Osteoblast (primary cell): ENCODE measurements at regions not wholly inside any gene's neighbourhood (a gene's known extent, or its start where the extent isn't known, plus 50 kb on each side); places are given as distances from the start of the nearest gene placed in this dataset.

Experiments used
- DNase-seq: peaks from one replicate; pipeline ENCODE4 v3.0.0; 2011; ENCODE audit warnings: low spot score, mixed read lengths; ENCODE audit not compliant: insufficient read length; ENCODE audit errors: missing footprints
- H2AFZ ChIP-seq: 2 replicates; pipeline ENCODE4 v1.6.0; 2011; ENCODE audit warnings: mild to moderate bottlenecking, low read length
- H3K27ac ChIP-seq: 2 replicates; pipeline ENCODE4 v1.5.1; 2011; ENCODE audit warnings: mild to moderate bottlenecking, low read depth, low read length, moderate library complexity
- H3K27me3 ChIP-seq: 2 replicates; pipeline ENCODE4 v1.6.0; 2012; ENCODE audit warnings: mild to moderate bottlenecking, control low read depth, inconsistent platforms, low read length, moderate library complexity; ENCODE audit not compliant: insufficient read depth
- H3K36me3 ChIP-seq: 2 replicates; pipeline ENCODE4 v1.5.1; 2011; ENCODE audit warnings: mild to moderate bottlenecking, low read length, control low read depth, moderate library complexity; ENCODE audit not compliant: insufficient read depth
- H3K4me1 ChIP-seq: 2 replicates; pipeline ENCODE4 v1.5.1; 2011; ENCODE audit warnings: mild to moderate bottlenecking, low read length, control low read depth, moderate library complexity; ENCODE audit not compliant: insufficient read depth
- H3K4me2 ChIP-seq: 2 replicates; pipeline ENCODE4 v1.6.0; 2011; ENCODE audit warnings: mild to moderate bottlenecking, low read length; ENCODE audit not compliant: insufficient read depth
- H3K4me3 ChIP-seq: fragments of 200-600 bp; sonication (generic); 3 replicates; pipeline ENCODE4 v1.5.1; 2012; ENCODE audit warnings: mild to moderate bottlenecking, low read length, inconsistent platforms; ENCODE audit not compliant: insufficient read depth
- H3K79me2 ChIP-seq: 2 replicates; pipeline ENCODE4 v1.6.0; 2012; ENCODE audit warnings: mild to moderate bottlenecking, low read length, control low read depth, inconsistent platforms; ENCODE audit not compliant: insufficient read depth
- H3K9me3 ChIP-seq: 2 replicates; pipeline ENCODE4 v1.5.1; 2011; ENCODE audit warnings: low read depth, low read length, control low read depth
- H4K20me1 ChIP-seq: 2 replicates; pipeline ENCODE4 v1.6.0; 2012; ENCODE audit warnings: mild to moderate bottlenecking, low read length, control low read depth; ENCODE audit not compliant: insufficient read depth
- CTCF ChIP-seq: IDR thresholded peaks from 2 replicates; pipeline ENCODE4 v1.5.1; 2011; ENCODE audit warnings: mild to moderate bottlenecking, low read depth, low read length, moderate library complexity; ENCODE audit errors: extremely low read depth

- H2AFZ ChIP-seq = peak overlapping the region; percentile 86
- H3K36me3 ChIP-seq = no peaks in the 10 kb centered on the region
- H3K9me3 ChIP-seq = no peaks in the 10 kb centered on the region
- peaks cover 42% of the 10 kb centered on the region for H3K4me1 ChIP-seq
- no peaks in the 10 kb centered on the region for H3K79me2 ChIP-seq
- peak; percentile 97 for DNase-seq
- H4K20me1 ChIP-seq = no peaks in the 10 kb centered on the region
- H3K4me2 ChIP-seq = peak overlapping the region; percentile 65
- no peaks in the 10 kb centered on the region for H3K27me3 ChIP-seq
- TF ChIP-seq CTCF = peak; percentile 69
- peak overlapping the region; percentile 59 for H3K4me3 ChIP-seq
- no peak overlapping the region for H3K27ac ChIP-seq
These were observed 96.1 kb upstream of the CDH5 start for GRCh38 chr16:66270333-66270927.

DNA sequence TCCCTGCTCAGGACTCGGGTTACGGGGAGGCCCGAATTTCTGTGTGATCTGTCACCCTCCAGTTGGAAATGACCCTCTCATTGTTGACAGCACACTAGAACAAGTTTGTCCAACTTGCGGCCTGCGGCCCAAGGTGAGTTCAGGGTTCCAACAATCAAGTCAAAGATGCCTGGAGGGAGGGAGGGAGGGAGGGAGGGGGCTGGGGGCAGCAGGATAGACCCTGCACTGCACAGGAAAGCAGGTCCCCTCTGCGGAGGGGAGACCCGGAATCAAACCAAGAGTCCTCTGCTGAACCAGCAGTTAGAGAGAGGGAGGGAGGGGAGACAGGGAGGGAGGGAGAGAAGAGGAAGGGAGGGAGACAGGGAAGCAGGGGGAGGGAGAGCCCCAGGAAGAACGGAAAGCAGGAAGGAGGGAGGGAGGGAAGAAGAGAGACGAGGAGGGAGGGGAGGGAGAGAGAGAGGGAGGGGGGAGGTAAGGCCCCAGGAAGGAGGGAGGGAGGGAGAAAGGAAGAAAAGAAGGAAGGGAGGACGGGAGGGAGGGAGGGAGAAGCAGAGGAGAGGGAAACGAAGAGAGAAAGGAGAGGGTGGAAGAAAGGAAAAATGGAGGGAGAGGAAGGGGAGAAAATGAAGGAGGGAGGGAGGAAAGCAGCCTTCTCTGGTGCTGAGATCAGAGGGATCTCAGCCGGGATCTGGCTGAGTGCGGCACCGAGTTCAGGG lies 96.7 kb upstream of the CDH5 start:
- no peaks in the 10 kb centered on the region for H3K36me3 ChIP-seq
- no peaks in the 10 kb centered on the region for H3K79me2 ChIP-seq
- peak overlapping the region; percentile 59 for H3K4me3 ChIP-seq
- H3K9me3 ChIP-seq = no peaks in the 10 kb centered on the region
- H3K4me2 ChIP-seq = peak overlapping the region; percentile 65
- peaks cover 40% of the 10 kb centered on the region for H3K4me1 ChIP-seq
- H3K27me3 ChIP-seq = no peaks in the 10 kb centered on the region
- peak; percentile 62 for DNase-seq
- no peak overlapping the region for H3K27ac ChIP-seq
- peak overlapping the region; percentile 86 for H2AFZ ChIP-seq
- no peaks in the 10 kb centered on the region for H4K20me1 ChIP-seq
- TF ChIP-seq CTCF = no peak

- Histone ChIP-seq H3K4me3 (no peak overlapping the region), H3K79me2 (no peaks in the 10 kb centered on the region), H3K27ac (peak overlapping the region; percentile 26), H3K4me2 (peak overlapping the region; percentile 44), H3K4me1 (peaks cover 37% of the 10 kb centered on the region), H4K20me1 (no peaks in the 10 kb centered on the region), H3K36me3 (no peaks in the 10 kb centered on the region), H3K27me3 (no peaks in the 10 kb centered on the region), H3K9me3 (no peaks in the 10 kb centered on the region), H2AFZ (peak overlapping the region; percentile 81)
- peak; percentile 87 for DNase-seq
- no peak for TF ChIP-seq CTCF
These were observed 99.0 kb upstream of the CDH5 start for GRCh38 chr16:66267292-66268014.
